22Rv1 (cell line): ENCODE measurements at regions not wholly inside any gene's neighbourhood (a gene's known extent, or its start where the extent isn't known, plus 50 kb on each side); places are given as distances from the start of the nearest gene placed in this dataset.

ENCODE experiments used
- H3K27ac ChIP-seq: fragments of 450-650 bp; 2 replicates; pipeline ENCODE4 v1.5.1; 2017
- ZFX ChIP-seq: fragments of 450-650 bp; IDR thresholded peaks from 2 replicates; pipeline ENCODE4 v1.6.1; 2017; ENCODE audit warnings: antibody characterized with exemption, borderline replicate concordance
- TF ChIP-seq, protein P1 (sequence below): fragments of 450-650 bp; IDR thresholded peaks from 2 replicates; pipeline ENCODE4 v1.5.1; 2017; ENCODE audit warnings: mild to moderate bottlenecking

GRCh38 chr6:154572556-154572955 lies 62.1 kb upstream of the CNKSR3 start:
- no peak for TF ChIP-seq ZFX
- TF ChIP-seq, protein P1, sequence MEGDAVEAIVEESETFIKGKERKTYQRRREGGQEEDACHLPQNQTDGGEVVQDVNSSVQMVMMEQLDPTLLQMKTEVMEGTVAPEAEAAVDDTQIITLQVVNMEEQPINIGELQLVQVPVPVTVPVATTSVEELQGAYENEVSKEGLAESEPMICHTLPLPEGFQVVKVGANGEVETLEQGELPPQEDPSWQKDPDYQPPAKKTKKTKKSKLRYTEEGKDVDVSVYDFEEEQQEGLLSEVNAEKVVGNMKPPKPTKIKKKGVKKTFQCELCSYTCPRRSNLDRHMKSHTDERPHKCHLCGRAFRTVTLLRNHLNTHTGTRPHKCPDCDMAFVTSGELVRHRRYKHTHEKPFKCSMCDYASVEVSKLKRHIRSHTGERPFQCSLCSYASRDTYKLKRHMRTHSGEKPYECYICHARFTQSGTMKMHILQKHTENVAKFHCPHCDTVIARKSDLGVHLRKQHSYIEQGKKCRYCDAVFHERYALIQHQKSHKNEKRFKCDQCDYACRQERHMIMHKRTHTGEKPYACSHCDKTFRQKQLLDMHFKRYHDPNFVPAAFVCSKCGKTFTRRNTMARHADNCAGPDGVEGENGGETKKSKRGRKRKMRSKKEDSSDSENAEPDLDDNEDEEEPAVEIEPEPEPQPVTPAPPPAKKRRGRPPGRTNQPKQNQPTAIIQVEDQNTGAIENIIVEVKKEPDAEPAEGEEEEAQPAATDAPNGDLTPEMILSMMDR, result no peak
- H3K27ac ChIP-seq, result no peak overlapping the region

- H3K27ac ChIP-seq, result no peak overlapping the region
- TF ChIP-seq, protein P1, result no peak
- TF ChIP-seq ZFX, result no peak
Measured at GRCh38 chr6:154578004-154578559, 67.6 kb upstream of the CNKSR3 start.

GRCh38 chr6:154579046-154579445 lies 68.6 kb upstream of the CNKSR3 start:
- no peak overlapping the region for H3K27ac ChIP-seq
- TF ChIP-seq ZFX, result no peak
- TF ChIP-seq, protein P1, result no peak

- no peak for TF ChIP-seq ZFX
- TF ChIP-seq, protein P1, result no peak
- H3K27ac ChIP-seq, result no peak overlapping the region
Measured at GRCh38 chr6:154579485-154579884, 69.0 kb upstream of the CNKSR3 start.

DNA sequence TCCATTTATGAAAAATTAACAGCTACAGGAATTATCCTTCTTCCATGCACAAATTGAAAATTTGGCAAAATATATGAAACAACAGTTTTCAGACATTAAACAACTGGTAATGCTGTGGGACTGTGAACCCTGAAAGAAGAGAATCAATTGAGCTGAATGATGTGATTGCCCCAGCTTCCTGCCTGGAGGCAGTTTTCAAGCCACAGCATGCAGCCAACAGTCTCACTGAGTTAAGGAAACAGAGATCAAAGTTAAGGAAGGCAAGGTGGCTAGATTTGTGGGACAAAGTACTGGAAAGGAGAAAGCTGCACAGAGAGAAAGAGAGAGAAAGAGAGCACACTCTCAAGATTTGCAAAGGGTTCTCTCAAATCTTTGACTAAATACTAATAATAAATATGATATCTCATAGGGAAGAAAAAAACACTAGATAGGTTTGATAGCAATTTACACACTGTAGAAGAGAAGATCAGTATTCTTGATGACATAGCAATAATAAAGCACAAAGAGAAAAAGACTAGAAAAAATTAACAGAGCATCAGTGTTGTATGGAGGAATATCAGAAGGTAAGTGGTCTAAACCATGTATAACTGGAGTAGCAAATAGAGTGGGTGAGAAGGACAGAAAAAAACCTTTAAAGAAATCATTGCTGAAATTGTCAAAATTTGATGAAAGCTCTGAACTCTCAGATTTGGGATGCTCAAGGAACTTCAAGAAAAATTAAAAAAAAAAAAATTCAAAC lies 70.1 kb upstream of the CNKSR3 start:
- TF ChIP-seq, protein P1, result no peak
- no peak for TF ChIP-seq ZFX
- no peak overlapping the region for H3K27ac ChIP-seq

- TF ChIP-seq, protein P1, result no peak
- TF ChIP-seq ZFX, result no peak
- H3K27ac ChIP-seq, result no peak overlapping the region
Measured at GRCh38 chr6:154582696-154583095, 72.2 kb upstream of the CNKSR3 start.

- no peak for TF ChIP-seq ZFX
- TF ChIP-seq, protein P1, result no peak
- no peak overlapping the region for H3K27ac ChIP-seq
Measured at GRCh38 chr6:154583546-154584188, 73.2 kb upstream of the CNKSR3 start.
